HCT116 (cell line): ENCODE measurements at regions not wholly inside any gene's neighbourhood (a gene's known extent, or its start where the extent isn't known, plus 50 kb on each side); places are given as distances from the start of the nearest gene placed in this dataset.

Source experiments
- ATAC-seq: fragments of 200-7000 bp; cut with Tn5 transposase; 2 replicates; pipeline ENCODE4 v1.9.1; 2020; ENCODE audit warnings: mild to moderate bottlenecking, moderate library complexity
- BruUV-seq: library from RNA; stranded (reverse); fragments of 400-500 nt; replicated peaks from 2 replicates; lab custom pipeline; 2021; lab: Mats Ljungman, UMichigan
- CTCF ChIA-PET: fragments of 300-600 bp; sonication (Branson Sonifier 250); formaldehyde crosslinking; loops from one replicate; lab custom pipeline; 2021; ENCODE audit warnings: antibody characterized with exemption; lab: Charles Lee
- POLR2A ChIA-PET: fragments of 300-600, 350-600 bp; sonication (Branson Sonifier 250); formaldehyde crosslinking; loops from one replicate; lab custom pipeline; 2021; ENCODE audit warnings: antibody characterized with exemption; lab: Charles Lee
- RAD21 ChIA-PET, 2 experiments: fragments of 300-600 bp; sonication (Branson Sonifier 250); formaldehyde crosslinking; loops; one replicate each; lab custom pipeline; 2023; ENCODE audit warnings: low total read pairs in 2 of 2; ENCODE audit not compliant: uncharacterized antibody in 2 of 2, unreplicated experiment in 2 of 2, low non-redundant PET in 1 of 2; lab: Charles Lee
- DNase-seq: peaks from one replicate; pipeline ENCODE4 v3.0.0-alpha.2; 2010; ENCODE audit warnings: low read depth, low spot score
- H2AFZ ChIP-seq: fragments of 200-600 bp; shearing (Covaris generic), sonication (generic); 2 replicates; pipeline ENCODE4 v1.6.1; 2017; ENCODE audit warnings: low read depth, mixed run types, mixed read lengths, antibody characterized with exemption, low read length; ENCODE audit not compliant: poor library complexity, severe bottlenecking
- H3K27ac ChIP-seq: 2 replicates; pipeline ENCODE4 v1.5.1; 2012; ENCODE audit warnings: low read depth, low read length
- H3K27me3 ChIP-seq: fragments of 200-600 bp; sonication (generic); 2 replicates; pipeline ENCODE4 v1.6.1; 2016; ENCODE audit warnings: mixed run types, low read length, mixed read lengths; ENCODE audit not compliant: insufficient read depth
- H3K36me3 ChIP-seq, 2 experiments: fragments of 200-500 bp in 1 of 2; fragments of 200-600 bp in 1 of 2; sonication (Bioruptor generic) in 1 of 2; sonication (generic) in 1 of 2; 2 replicates each; pipeline versions ENCODE4 v1.5.1 to v1.6.1; 2014 to 2016; ENCODE audit warnings: low read length in 2 of 2, inconsistent platforms in 1 of 2, mixed read lengths in 1 of 2, mixed run types in 1 of 2; ENCODE audit not compliant: insufficient read depth in 2 of 2, control insufficient read depth in 1 of 2
- H3K4me1 ChIP-seq, 2 experiments: fragments of 200-600 bp in 1 of 2; sonication (generic) in 1 of 2; 2 replicates each; pipeline versions ENCODE4 v1.5.1 to v1.6.1; 2012 to 2017; ENCODE audit warnings: low read length in 2 of 2, inconsistent platforms in 1 of 2, mild to moderate bottlenecking in 1 of 2, mixed read lengths in 1 of 2, mixed run types in 1 of 2, moderate library complexity in 1 of 2; ENCODE audit not compliant: insufficient read depth in 2 of 2, control insufficient read depth in 1 of 2
- H3K4me2 ChIP-seq: fragments of 200-600 bp; sonication (generic); 2 replicates; pipeline ENCODE4 v1.6.1; 2017; ENCODE audit warnings: mixed run types, low read length, mixed read lengths
- H3K4me3 ChIP-seq, 2 experiments: fragments of 200-600 bp in 1 of 2; sonication (generic) in 1 of 2; replicated peaks in 1 of 2; 2 replicates each; pipeline ENCODE4 v1.5.1; 2011 to 2016; ENCODE audit warnings: low read length in 2 of 2, control low read depth in 1 of 2, low read depth in 1 of 2, mild to moderate bottlenecking in 1 of 2, mixed read lengths in 1 of 2, mixed run types in 1 of 2
- H3K79me2 ChIP-seq: fragments of 200-600 bp; sonication (generic); 2 replicates; pipeline ENCODE4 v1.6.1; 2017; ENCODE audit warnings: mild to moderate bottlenecking, mixed run types, low read length, moderate library complexity, mixed read lengths; ENCODE audit not compliant: insufficient read depth
- H3K9ac ChIP-seq: fragments of 200-600 bp; sonication (generic); 2 replicates; pipeline ENCODE4 v1.6.1; 2016; ENCODE audit warnings: low read length, mixed read lengths
- H3K9me2 ChIP-seq: fragments of 200-600 bp; sonication (generic), shearing (Covaris generic); 2 replicates; pipeline ENCODE4 v1.6.1; 2017; ENCODE audit warnings: mixed run types, mild to moderate bottlenecking, moderate library complexity; ENCODE audit not compliant: insufficient read depth
- H3K9me3 ChIP-seq, 2 experiments: fragments of 200-500 bp in 1 of 2; fragments of 200-600 bp in 1 of 2; sonication (Bioruptor generic) in 1 of 2; sonication (generic) in 1 of 2; 2 replicates each; pipeline ENCODE4 v1.6.1; 2014 to 2017; ENCODE audit warnings: low read length in 2 of 2, mixed read lengths in 2 of 2, inconsistent platforms in 1 of 2, low read depth in 1 of 2, mild to moderate bottlenecking in 1 of 2, mixed run types in 1 of 2, moderate library complexity in 1 of 2; ENCODE audit not compliant: control insufficient read depth in 1 of 2, insufficient read depth in 1 of 2
- H4K20me1 ChIP-seq: fragments of 200-600 bp; sonication (generic), shearing (Covaris generic); 2 replicates; pipeline ENCODE4 v1.6.1; 2017; ENCODE audit warnings: mixed run types, mild to moderate bottlenecking, moderate library complexity; ENCODE audit not compliant: insufficient read depth
- EGR1 ChIP-seq: IDR thresholded peaks from 2 replicates; pipeline ENCODE4 v1.6.1; 2012; ENCODE audit warnings: low read depth
- ELF1 ChIP-seq: IDR thresholded peaks from 2 replicates; pipeline ENCODE4 v1.6.1; 2012; ENCODE audit warnings: low read depth, borderline replicate concordance
- EZH2phosphoT487 ChIP-seq: fragments of 200-600 bp; IDR thresholded peaks from 2 replicates; pipeline ENCODE4 v1.6.1; 2018; ENCODE audit warnings: antibody characterized with exemption, borderline replicate concordance
- FOSL1 ChIP-seq: IDR thresholded peaks from 2 replicates; pipeline ENCODE4 v1.6.1; 2012; ENCODE audit warnings: low read depth
- JUND ChIP-seq: IDR thresholded peaks from 2 replicates; pipeline ENCODE4 v1.6.1; 2012
- MAX ChIP-seq: IDR thresholded peaks from 2 replicates; pipeline ENCODE4 v1.6.1; 2012
- POLR2A ChIP-seq: IDR thresholded peaks from 2 replicates; pipeline ENCODE4 v1.7.0; 2011; ENCODE audit warnings: borderline replicate concordance; ENCODE audit not compliant: insufficient read depth, insufficient read length; ENCODE audit errors: extremely low read depth
- TCF7L2 ChIP-seq: IDR thresholded peaks from 2 replicates; pipeline ENCODE4 v1.7.0; 2011; ENCODE audit warnings: borderline replicate concordance, inconsistent platforms; ENCODE audit not compliant: insufficient read depth, insufficient read length; ENCODE audit errors: extremely low read depth
- YY1 ChIP-seq: IDR thresholded peaks from 2 replicates; pipeline ENCODE4 v1.6.1; 2011; ENCODE audit warnings: low read length, low read depth, moderate library complexity, mild to moderate bottlenecking; ENCODE audit not compliant: insufficient replicate concordance; ENCODE audit errors: extremely low read depth
- ZNF274 ChIP-seq: fragments of 200-500 bp; sonication (Bioruptor generic); IDR thresholded peaks from 2 replicates; pipeline ENCODE4 v1.6.1; 2014; ENCODE audit warnings: mild to moderate bottlenecking, low read depth, low read length, inconsistent platforms
- intact Hi-C: fragments of 100-400 bp; cut with micrococcal nuclease; formaldehyde crosslinking; loops from 2 replicates; pipeline ENCODE4 v1.10.0; 2022
- TF ChIP-seq, protein P1 (sequence below): IDR thresholded peaks from 2 replicates; pipeline ENCODE4 v1.6.1; 2011; ENCODE audit warnings: mild to moderate bottlenecking, low read length, moderate library complexity; ENCODE audit not compliant: insufficient replicate concordance; ENCODE audit errors: extremely low read depth

DNA sequence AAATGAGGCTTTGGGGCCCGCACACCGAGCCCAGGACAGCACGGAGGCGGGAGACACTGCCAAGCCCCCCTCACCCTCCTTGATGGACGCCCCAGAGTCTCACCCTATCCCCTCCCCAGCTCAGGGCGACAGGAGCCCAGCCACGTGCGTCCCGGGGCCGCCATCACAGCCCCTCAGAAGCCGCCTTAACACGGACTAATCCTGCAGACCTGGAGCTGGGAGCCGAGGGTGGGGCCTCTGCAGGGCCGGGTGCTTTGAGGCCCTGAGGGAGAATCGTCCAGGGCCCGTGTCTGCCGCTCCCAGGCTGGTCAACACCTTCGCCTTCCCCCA lies 79.7 kb upstream of the FBRSL1 start:
- H3K36me3 ChIP-seq, result no peaks in the 10 kb centered on the region
- H3K79me2 ChIP-seq, result no peaks in the 10 kb centered on the region
- no peak for TF ChIP-seq POLR2A
- TF ChIP-seq JUND, result no peak
- TF ChIP-seq ELF1, result no peak
- no peak for TF ChIP-seq EZH2phosphoT487
- no peak for TF ChIP-seq EGR1
- no peak for TF ChIP-seq FOSL1
- TF ChIP-seq YY1, result no peak
- TF ChIP-seq ZNF274, result no peak
- TF ChIP-seq, protein P1, sequence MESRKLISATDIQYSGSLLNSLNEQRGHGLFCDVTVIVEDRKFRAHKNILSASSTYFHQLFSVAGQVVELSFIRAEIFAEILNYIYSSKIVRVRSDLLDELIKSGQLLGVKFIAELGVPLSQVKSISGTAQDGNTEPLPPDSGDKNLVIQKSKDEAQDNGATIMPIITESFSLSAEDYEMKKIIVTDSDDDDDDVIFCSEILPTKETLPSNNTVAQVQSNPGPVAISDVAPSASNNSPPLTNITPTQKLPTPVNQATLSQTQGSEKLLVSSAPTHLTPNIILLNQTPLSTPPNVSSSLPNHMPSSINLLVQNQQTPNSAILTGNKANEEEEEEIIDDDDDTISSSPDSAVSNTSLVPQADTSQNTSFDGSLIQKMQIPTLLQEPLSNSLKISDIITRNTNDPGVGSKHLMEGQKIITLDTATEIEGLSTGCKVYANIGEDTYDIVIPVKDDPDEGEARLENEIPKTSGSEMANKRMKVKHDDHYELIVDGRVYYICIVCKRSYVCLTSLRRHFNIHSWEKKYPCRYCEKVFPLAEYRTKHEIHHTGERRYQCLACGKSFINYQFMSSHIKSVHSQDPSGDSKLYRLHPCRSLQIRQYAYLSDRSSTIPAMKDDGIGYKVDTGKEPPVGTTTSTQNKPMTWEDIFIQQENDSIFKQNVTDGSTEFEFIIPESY, result no peak
- no peak for TF ChIP-seq MAX
- no peak for TF ChIP-seq TCF7L2
- TF ChIP-seq, all 23 proteins: peak for 0
- ChIA-PET CTCF (interaction anchor here (0.7 kb wide), 1 partner anchor 129 kb away, joined by 3 read pairs; no protein-coding TSS in a partner anchor), POLR2A (interaction anchor here (0.6 kb wide), 1 partner anchor 249 kb away, joined by 4 read pairs; no protein-coding TSS in a partner anchor), RAD21 (no interaction called here)
- peaks cover 0 to 12% of the 10 kb centered on the region in 2 experiments; a peak in 2 of 4 replicates for H3K4me1 ChIP-seq
- H3K27ac ChIP-seq, result no peak overlapping the region
- no peak overlapping the region for H3K9ac ChIP-seq
- H3K9me2 ChIP-seq, result no peaks in the 10 kb centered on the region
- intact Hi-C loops, result no loop called here
- H3K27me3 ChIP-seq, result no peaks in the 10 kb centered on the region
- no peaks in the 10 kb centered on the region for H3K9me3 ChIP-seq
- H3K4me3 ChIP-seq, result no peak overlapping the region
- DNase-seq (no peak), ATAC-seq (no peak)
- no peaks in the 10 kb centered on the region for H4K20me1 ChIP-seq
- no peak overlapping the region for H3K4me2 ChIP-seq
- BruUV-seq, result no TSS peak
- no peak overlapping the region for H2AFZ ChIP-seq
